ENCODE measurements at regions not wholly inside any gene's neighbourhood (a gene's known extent, or its start where the extent isn't known, plus 50 kb on each side); places are given as distances from the start of the nearest gene placed in this dataset.

DNA sequence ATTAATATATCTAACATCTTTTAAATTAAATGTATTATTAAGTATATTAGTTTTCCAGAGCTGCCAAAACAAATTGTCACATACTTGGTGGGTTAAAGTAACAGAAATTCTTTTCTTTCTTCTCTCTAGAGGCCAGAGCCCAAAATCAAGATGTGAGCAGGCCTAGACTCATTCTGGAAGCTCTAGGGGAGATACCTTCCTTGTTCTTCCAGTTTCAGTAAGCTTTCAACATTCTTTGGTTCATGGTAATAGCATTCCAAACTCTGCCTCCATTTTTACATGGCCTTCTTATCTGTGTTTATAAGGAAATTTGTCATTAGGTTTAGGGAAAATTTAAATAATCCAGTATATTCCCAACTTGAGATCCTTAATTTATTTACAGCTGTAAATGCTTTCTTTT is 1054.6 kb upstream of the GBE1 start:
- TF ChIP-seq EWSR1 (IDR thresholded peaks at IDR 0.05; ENCODE audit: borderline replicate concordance, low read depth, partially characterized antibody) (no peak), ZNF134 (CRISPR knock-in tag; conservative IDR thresholded peaks at IDR 0.05) (no peak), ARID2 (IDR thresholded peaks at IDR 0.05) (no peak), ZNF57 (CRISPR knock-in tag; IDR thresholded peaks at IDR 0.05) (no peak), POLR2A (conservative IDR thresholded peaks at IDR 0.05) (no peak), SMAD3 (CRISPR knock-in tag; conservative IDR thresholded peaks at IDR 0.05) (no peak), MXI1 (IDR thresholded peaks at IDR 0.05; ENCODE audit: low read depth, low read length) (no peak), CC2D1A (IDR thresholded peaks at IDR 0.05) (no peak), NCOA2 (IDR thresholded peaks at IDR 0.05; ENCODE audit: partially characterized antibody in 2 of 2) (no peak), RCOR1 (IDR thresholded peaks at IDR 0.05; ENCODE audit: borderline replicate concordance in 1 of 2, low read depth in 2 of 2, low read length in 2 of 2) (no peak), NR1H2 (CRISPR knock-in tag; IDR thresholded peaks at IDR 0.05) (no peak), SP1 (CRISPR knock-in tag; IDR thresholded peaks at IDR 0.05) (no peak), CTCF (IDR thresholded peaks at IDR 0.05 in 2 of 3, conservative IDR thresholded peaks at IDR 0.05 in 1 of 3; ENCODE audit: insufficient read depth in 2 of 3, low read depth in 1 of 3, low read length in 3 of 3) (no peak)
